ENCODE measurements at regions not wholly inside any gene's neighbourhood (a gene's known extent, or its start where the extent isn't known, plus 50 kb on each side); places are given as distances from the start of the nearest gene placed in this dataset.

DNA sequence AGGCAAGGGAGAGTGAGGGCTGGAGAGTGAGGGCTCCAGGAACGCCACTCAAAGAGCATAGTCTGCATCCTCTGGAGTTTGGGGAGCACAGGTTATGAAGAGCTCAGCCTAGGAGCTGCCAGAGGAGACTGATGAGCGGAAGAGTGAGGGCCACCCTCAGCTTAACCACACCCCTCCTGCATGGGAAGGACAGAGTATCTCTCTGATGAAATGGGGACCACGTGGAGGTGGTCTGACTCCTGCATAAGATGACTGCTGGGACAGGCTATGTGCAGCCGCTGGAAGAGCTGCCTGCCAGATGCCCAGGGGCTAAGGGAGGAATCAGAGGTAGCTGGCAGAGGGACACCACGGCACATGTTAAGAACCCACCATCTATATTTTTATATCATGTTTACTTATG, 162.9 kb upstream of the POU2AF2 start:
- DNase-seq (no peak), ATAC-seq (no peak)
- ChIA-PET CTCF (no interaction called here), POLR2A (no interaction called here)
- Mint-ChIP-seq H3K27me3 (peaks cover 3% of the 10 kb centered on the region), H3K9me3 (no peaks in the 10 kb centered on the region), H3K4me3 (no peak overlapping the region), H3K4me1 (ENCODE audit: low read depth) (no peaks in the 10 kb centered on the region), H3K36me3 (ENCODE audit: low read depth) (no peaks in the 10 kb centered on the region), H3K27ac (no peak overlapping the region)
- TF ChIP-seq CTCF (IDR thresholded peaks at IDR 0.05): no peak
- intact Hi-C loops (cut with micrococcal nuclease): no loop called here

- DNase-seq (no peak), ATAC-seq (no peak)
- TF ChIP-seq CTCF (IDR thresholded peaks at IDR 0.05): no peak
- ChIA-PET POLR2A (no interaction called here), CTCF (no interaction called here)
- no peaks in the 10 kb centered on the region for H3K36me3 Mint-ChIP-seq (ENCODE audit: low read depth)
- H3K4me1 Mint-ChIP-seq (ENCODE audit: low read depth): no peaks in the 10 kb centered on the region
- H3K9me3 Mint-ChIP-seq: no peaks in the 10 kb centered on the region
- H3K27me3 Mint-ChIP-seq: no peaks in the 10 kb centered on the region
- no peak overlapping the region for H3K27ac Mint-ChIP-seq
- H3K4me3 Mint-ChIP-seq: no peak overlapping the region
- intact Hi-C loops (cut with micrococcal nuclease): no loop called here
These were observed 164.5 kb upstream of the POU2AF2 start for GRCh38 chr11:111081021-111081511.

GRCh38 chr11:111077530-111078322, 167.8 kb upstream of the POU2AF2 start:
- no peak for ATAC-seq
- H3K36me3 Mint-ChIP-seq (ENCODE audit: low read depth): no peaks in the 10 kb centered on the region
- DNase-seq: no peak
- intact Hi-C loops (cut with micrococcal nuclease): no loop called here
- H3K4me1 Mint-ChIP-seq (ENCODE audit: low read depth): no peaks in the 10 kb centered on the region
- no peaks in the 10 kb centered on the region for H3K27me3 Mint-ChIP-seq
- ChIA-PET CTCF (no interaction called here), POLR2A (no interaction called here)
- no peak overlapping the region for H3K27ac Mint-ChIP-seq
- no peaks in the 10 kb centered on the region for H3K9me3 Mint-ChIP-seq
- no peak overlapping the region for H3K4me3 Mint-ChIP-seq
- TF ChIP-seq CTCF (IDR thresholded peaks at IDR 0.05): no peak

- POLR2A ChIA-PET: no interaction called here
- no peak overlapping the region for H3K4me3 Mint-ChIP-seq
- CTCF ChIA-PET: no interaction called here
- H3K36me3 Mint-ChIP-seq (ENCODE audit: low read depth): no peaks in the 10 kb centered on the region
- no peak for DNase-seq
- no peak for ATAC-seq
- H3K4me1 Mint-ChIP-seq (ENCODE audit: low read depth): no peaks in the 10 kb centered on the region
- TF ChIP-seq CTCF (IDR thresholded peaks at IDR 0.05): no peak
- H3K27me3 Mint-ChIP-seq: peaks cover 2% of the 10 kb centered on the region
- intact Hi-C loops (cut with micrococcal nuclease): no loop called here
- no peak overlapping the region for H3K27ac Mint-ChIP-seq
- peaks cover 8% of the 10 kb centered on the region for H3K9me3 Mint-ChIP-seq
These were observed 176.5 kb upstream of the POU2AF2 start for GRCh38 chr11:111069066-111069465.

DNA sequence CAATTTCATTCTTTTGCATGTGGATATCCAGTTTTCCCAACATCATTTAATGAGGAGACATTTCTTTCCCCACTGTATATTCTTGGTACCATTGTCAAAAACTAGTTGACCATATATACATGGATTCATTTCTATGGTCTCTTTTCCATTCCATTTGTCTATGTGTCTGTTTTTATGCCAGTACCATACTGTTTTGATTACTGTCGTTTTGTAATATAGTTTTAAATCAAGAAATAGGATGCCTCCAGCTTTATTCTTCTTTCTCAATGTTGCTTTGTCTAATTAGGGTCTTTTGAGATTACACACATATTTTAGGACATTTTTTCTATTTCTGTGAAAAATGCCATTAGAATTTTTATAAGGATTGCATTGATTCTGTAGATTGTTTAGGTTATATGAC, 177.5 kb upstream of the POU2AF2 start:
- Mint-ChIP-seq H3K27ac (no peak overlapping the region), H3K4me1 (ENCODE audit: low read depth) (no peaks in the 10 kb centered on the region), H3K27me3 (peaks cover 2% of the 10 kb centered on the region), H3K4me3 (no peak overlapping the region), H3K36me3 (ENCODE audit: low read depth) (no peaks in the 10 kb centered on the region), H3K9me3 (peaks cover 8% of the 10 kb centered on the region)
- POLR2A ChIA-PET: no interaction called here
- CTCF ChIA-PET: no interaction called here
- intact Hi-C loops (cut with micrococcal nuclease): no loop called here
- no peak for DNase-seq
- ATAC-seq: no peak
- no peak for TF ChIP-seq CTCF (IDR thresholded peaks at IDR 0.05)

All from activated CD8-positive, alpha-beta T cell treated with anti-CD3 and anti-CD28 coated beads for 36 hours (primary cell).